GM18909 (cell line): ENCODE measurements at regions not wholly inside any gene's neighbourhood (a gene's known extent, or its start where the extent isn't known, plus 50 kb on each side); places are given as distances from the start of the nearest gene placed in this dataset.
A peak's percentile ranks its signal among the peaks of the same experiment; 100 is the strongest.

Experiments used
- ATAC-seq: cut with Tn5 transposase; IDR thresholded peaks from one replicate; pipeline ENCODE4 v1.9.1; 2021; ENCODE audit warnings: mild to moderate bottlenecking; ENCODE audit not compliant: unreplicated experiment, poor library complexity

DNA sequence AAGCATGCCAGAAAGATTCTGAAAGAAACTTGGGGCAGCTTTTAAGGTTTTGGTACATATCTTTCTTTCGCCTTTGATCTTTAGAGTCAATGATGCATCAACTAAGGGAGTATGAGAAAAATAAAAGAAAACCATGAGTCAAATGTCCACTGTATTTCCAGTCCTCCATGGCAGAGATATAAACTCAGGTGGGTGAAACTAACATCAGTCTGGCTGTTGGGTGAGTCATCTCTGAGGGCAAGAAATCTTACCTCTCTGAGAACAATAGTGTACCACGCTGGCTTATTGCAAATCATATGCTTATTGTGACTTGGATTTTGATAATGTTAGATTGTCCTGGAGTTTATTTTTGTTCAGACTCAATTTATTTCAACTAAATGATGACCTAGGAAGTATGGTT is 521.0 kb downstream of the PLCL1 start:
- ATAC-seq = no peak

DNA sequence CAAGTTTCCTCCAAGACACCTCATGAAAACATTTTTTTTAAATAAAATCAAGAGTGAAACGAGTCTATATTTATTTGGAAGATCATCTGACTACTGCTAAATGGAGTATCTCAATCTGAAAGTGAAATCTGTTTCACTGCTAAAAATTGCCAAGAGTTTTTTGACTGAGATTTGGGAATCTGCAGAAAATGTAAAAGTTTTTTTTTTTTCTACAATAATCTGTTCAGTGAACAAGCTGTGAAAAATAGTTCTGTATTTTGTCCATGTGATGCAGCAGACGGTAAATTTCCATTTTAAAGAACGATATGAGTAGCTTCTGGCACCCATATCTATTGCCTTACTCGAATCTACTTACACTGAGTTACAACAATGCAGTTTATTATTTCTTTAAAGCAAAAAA is 519.7 kb downstream of the PLCL1 start:
- no peak for ATAC-seq

DNA sequence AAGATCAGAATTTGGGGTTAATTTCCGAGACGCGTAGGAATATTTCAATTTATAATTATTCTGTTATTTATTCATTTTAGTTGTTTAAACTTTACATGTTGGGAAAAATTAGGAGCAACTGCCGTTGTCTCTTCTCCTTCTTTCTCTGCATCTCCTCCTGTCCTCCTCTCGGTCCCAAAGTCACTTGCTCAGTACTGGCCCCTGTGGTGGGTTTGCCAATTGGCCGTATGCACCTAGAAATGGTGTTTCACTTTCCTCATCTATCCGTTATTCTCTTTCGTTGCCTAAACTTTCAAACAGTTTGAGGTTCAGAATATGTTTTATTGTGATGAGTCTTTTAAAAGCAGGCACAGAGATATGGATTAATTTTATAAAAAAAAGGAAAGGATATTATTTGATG is 517.9 kb downstream of the PLCL1 start:
- no peak for ATAC-seq

DNA sequence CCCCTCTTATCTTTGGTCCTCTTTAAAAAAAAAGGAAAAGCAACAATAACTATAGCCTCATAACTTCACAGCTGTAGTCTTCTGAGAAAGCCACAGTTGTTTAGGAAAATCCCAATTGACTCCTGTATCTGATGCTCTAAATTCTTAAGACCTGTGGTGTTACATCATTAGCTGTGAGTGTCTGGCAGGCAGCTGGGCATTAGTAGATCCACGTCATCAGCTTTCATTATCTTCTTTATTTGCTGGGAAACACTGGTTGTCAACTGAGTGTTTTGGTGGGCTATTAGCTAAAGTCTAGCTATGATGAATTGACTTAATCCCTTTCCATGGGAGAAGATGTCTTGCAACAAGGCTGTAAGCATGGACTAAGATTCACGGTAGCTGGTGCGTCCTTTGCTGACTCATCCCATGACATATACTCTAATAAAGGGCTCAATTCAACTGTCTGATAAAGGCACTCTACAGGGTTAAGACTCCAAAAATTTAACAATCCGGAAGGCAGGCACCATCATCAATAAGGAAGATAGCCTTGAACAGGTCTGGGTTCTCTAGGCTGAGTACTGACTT is 517.2 kb downstream of the PLCL1 start:
- no peak for ATAC-seq

DNA sequence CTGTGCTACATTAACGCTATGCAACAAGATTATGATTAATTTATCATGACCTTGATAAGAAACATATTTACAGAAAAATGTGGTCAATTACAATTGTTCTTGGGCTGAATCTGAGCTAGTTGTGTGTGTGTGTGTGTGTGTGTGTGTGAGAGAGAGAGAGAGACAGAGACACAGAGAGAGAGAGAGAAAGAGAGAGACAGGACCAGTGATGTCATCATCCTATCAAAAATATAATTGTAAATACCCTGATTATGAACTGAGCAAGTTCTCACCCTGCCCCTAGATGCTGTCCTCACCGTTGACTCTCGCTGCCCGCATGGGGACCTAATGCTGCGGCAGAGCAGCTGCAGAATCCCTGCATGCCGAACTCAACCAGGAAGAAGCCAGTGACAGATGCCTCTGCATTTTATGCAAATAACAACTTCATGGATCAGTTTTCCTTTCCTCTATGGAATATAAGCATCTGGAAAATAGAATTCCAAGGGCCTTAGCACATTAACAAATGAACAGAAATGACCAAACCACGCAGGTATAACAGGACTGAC is 512.5 kb downstream of the PLCL1 start:
- ATAC-seq = no peak

DNA sequence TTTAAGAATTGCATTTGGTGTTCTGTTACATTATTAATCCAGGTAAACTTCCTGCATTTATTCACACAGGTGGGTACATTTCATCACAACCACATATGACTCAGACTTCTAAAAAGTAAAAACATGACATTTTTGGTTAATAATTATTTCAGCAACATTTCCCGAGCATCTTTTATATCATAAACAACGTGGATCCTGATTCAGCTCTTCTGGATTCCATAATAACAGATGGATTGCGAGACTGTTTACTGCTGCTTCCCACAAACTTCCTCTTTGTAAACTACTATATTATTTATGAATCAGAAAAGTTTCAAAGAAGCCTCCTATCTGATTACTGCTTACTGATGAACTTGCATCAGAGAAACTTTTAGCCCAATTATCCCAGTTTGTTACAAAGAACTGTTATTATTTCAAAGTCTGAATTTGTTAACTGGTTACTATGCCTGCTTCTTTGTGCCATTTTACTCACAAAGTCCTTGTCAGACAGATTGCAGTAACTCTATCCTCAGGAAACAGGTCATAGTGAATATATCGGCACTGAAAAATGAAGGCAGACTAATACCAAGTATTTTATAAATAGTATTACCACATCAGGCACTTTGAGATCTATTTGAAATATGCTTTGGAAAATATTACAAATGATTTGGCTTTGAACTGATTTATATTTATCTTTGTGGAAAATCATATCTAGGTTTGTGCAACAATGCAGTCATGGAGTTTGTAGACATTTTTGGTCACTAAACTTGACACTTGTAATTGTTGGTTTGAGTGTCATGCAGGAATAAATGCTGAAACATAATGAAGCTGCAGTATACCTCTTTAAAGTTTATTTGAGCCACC is 511.6 kb downstream of the PLCL1 start:
- no peak for ATAC-seq

DNA sequence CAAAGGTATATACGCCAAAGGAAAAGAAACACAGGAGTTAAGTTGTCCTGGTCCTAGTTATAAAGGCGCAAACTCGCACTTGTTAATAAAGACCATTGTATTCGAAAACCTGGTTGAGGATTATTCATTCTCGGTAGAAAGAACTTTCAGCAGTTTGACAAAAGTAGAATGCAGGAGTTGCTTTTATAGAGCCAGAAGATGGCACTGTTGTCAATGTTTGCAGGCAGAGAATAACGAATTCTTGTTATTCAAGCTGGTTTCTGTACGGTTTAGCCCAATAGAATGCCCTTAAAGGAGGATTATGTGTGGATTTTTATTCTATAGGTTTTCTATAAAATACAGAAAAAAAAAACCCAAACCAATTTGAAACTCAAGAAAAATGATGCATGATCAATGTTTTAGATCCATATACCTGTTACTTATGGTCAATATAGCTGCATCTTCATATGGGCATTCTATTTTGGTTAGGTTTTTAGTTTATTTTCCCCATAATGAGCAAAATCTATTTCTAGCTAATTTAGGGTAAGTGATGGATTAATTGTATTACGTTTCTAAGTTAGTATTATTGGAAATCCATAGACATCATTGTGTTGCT is 510.3 kb downstream of the PLCL1 start:
- peak; percentile 73 for ATAC-seq

DNA sequence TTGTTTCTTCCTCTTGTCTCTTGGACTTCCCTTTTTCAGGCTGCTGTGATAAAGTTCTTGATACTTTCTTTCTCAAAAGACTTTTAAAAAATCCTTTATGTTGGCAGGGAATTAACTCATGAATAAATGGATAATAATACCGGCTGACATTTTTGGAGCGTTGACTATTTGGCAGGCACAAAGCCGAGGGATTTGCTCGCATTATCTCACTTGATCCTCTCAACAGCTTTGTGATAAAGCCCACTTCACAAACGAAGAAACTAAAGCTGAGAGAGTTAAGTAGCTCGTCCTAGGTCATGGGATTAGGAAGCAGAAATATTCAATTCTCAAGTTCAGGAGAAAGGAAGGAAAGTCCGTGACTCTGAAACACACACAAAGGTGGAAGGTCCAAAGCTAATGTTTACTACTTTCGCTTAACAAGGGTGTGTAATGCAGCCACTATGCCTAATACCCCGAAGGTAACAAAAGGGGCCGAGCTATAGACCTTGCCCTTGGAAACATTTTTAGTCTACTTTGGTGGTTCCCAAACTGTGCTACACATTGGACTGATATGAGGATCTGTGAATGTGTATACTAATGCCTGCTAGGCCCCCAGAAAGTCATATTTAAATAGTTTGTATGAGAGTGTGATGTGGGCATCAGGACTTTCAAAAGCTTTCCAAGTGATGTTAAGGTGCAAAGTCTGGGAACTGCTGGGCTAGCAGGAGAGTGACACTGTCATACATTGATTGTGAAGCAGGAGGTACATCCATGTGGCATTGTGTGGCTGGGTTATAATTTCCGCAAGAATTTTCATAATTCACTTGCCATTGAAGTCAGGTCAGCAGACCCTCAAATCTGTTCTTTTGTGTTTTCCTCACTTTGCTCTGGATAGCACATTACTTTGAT is 508.4 kb downstream of the PLCL1 start:
- ATAC-seq = no peak

DNA sequence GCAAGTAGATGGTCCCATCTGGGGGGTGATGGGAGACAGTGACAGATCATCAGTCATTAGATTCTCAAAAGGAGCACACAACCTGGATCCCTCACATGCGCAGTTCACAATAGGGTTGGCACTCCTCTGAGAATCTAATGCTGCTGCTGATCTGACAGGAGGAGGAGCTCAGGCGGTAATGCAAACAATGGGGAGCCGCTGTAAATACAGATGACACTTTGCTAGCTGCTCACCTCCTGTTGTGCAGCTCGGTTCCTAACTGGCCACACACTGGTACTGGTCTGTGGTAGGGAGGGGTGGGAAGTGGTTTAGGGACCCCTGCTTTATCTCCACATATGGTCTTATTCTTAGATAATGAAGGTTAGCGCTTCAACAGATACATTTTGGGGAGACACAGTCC is 506.6 kb downstream of the PLCL1 start:
- ATAC-seq = no peak

DNA sequence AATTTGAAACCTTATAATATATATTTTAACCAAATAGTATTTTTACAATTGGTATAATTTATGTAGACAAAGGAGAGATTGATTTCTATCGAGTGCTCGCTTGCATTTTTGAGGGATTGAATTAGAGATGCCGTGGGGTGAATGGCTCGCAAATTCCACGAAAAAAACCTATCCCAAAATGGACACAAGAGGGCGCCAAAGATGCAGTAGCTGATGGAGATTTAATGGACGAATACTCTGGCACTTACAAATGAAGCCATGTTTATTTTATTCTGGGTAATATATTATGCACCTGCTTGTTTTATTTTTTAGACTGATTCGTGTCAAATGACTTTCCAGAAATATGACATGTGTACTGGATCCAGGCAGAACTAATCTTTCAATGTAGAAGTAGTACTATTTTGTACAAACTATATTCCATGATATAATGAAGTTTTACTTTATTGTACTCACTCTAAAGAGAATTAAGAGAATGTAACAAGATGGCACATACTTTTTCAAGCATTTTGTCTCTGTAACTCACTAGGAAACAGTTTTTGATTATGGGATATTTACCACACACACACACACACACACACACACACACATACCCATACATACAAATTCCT is 505.4 kb downstream of the PLCL1 start:
- peak; percentile 58 for ATAC-seq

DNA sequence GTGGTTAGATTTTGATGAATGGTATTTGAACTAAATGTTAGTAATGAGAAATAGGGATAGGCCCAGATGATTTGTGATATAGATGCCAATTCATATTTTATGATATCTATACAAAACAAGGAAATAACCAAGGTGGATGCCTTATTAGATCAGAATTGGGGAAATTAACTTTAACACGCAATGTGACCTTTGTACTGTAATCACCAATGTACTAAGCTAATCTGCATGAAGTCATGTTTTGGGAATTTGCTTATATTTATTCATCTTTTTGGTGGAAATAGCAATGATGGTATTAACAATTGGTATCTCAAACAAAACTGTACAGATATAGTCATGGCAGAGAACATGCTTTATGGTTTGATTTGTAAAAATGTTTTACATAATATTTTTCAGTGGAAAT is 504.7 kb downstream of the PLCL1 start:
- ATAC-seq = no peak

DNA sequence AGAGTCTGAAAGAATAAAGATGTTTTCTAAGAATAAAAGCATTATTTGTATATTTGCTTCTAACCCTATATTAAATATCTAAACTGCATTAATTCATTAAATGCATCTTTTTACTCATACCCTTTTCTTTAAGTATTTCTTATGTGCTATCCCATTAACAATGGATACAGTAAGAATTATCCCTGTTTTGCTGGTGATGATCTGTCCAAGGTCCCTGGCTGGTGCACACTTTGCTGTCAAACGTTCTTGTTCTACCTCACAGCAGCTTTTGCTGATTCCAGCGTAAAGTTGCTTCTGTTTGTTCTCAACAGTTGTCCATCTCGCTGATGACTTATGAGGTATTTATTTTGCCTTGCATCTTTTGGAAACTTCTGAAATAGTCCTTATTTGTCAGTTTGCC is 504.0 kb downstream of the PLCL1 start:
- ATAC-seq = no peak

DNA sequence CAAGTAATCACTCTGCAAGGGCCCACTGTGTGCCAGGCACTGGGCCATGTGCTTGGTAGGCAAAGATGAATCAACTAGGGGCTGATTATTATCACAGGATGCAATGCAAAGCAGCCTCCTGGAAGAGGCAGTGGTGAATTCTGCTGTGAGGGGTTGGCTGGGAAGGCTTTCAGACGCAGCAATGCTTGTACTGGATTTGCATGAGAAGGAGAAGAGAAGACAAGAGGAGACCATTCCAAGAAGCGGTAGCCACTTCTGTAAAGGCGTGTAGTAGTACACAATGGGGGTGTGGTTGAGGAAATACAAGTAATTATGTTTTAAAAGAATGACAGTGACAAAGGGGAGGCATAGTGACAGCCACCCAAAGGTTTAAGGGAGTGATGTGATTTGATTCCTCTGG is 502.7 kb downstream of the PLCL1 start:
- ATAC-seq = no peak

DNA sequence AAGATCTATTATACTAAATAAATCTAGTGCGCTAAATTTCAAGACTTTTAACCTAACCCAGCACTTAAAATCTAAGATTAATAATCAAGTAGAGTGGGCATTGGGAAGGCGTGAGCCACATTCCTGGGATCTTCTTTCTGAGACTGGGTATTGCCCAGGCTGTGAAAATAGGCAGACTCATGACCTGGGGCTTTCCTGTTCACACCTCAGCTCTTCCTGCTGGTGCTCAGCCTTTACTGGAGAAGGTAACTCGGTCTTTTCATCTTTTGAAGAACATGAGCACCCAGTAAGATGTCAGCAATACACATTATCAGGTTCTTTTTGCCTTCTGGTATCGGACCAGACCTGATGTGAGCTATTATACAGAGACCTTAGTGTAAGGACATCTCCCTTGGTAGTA is 500.5 kb downstream of the PLCL1 start:
- ATAC-seq = no peak

DNA sequence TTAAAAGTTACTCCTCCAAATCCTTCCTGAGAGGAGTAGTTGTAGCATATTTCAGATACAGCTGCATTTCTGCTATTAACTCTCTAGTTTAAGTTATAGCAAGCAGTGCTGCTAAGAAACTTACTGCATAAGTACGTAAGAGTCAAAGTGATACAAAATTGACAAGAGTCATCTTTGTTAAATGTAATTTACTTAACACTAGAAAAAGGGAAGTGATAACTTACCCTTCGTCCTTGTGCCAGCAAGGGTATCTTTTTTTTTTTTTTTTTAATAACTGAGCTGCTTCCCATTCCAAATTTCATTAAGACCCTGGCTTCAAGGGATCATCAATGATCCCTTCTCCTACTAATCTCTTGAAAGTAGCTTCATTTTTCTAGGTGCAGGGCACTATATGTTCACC is 493.0 kb downstream of the PLCL1 start:
- peak; percentile 9 for ATAC-seq

DNA sequence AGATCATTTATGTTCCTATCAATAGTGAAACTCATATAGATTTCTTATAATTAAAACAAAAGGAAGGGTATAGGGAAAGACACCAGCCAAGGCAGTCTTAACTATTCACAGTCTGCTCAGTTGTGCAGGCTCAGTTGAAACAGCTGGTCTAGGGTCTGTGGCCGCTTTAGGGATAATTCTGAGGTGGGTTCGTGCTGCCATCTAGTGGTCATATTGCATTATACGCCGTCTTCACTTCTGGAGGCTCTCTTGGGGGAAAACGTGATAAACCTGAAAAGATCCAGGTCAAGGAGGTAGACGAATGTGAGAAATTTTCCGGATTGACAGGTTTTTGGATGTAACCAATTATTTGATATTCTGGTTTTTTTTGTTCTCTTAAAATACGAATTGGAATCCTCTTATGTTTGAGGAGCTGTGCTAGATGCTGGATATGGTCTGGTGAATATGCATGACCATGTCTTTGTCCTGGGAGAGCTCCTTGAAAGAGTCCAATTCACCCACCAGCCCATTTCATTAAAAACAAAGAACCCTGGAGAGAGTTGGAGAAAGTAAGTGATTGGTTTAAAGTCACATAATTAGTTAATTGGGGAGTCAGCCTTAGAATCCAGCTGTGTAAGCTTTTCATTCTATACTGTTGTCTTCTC is 492.4 kb downstream of the PLCL1 start:
- ATAC-seq = peak; percentile 93

DNA sequence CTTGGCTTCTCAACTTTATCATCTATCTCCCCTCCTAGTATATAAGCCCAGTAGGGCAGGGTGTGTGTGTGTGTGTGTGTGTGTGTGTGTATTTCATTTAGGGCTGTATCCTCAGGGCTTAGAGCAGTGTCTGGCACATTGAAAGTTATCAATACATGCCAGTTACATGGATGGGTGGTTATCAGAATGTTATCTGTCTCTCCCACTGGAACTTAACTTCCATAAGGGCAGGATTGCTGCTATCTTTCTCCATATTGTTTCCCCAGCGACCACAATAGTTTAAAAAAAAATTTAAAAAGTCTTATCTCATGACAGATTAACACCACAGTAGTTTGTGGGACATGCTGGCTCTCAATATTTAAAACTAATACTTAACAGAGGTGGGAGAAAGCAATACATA is 488.9 kb downstream of the PLCL1 start:
- no peak for ATAC-seq

DNA sequence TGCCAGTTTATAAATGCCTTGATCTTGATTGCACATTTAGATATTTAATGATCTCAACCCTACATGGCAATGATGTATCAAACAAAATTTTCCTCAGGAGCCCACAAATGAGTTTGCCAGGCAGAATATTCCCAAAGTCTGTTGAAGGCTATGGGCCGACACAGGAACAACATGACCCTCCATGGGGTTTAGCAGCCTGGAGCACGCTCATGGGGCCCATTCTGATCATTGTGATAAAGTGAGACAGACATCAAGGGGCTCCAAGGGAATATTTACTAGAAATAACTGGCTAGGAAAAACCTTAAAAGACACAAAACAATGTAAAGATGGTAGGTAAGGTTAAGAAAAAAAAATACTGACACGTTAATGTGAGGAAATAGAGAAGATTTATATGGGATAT is 485.4 kb downstream of the PLCL1 start:
- ATAC-seq = no peak

DNA sequence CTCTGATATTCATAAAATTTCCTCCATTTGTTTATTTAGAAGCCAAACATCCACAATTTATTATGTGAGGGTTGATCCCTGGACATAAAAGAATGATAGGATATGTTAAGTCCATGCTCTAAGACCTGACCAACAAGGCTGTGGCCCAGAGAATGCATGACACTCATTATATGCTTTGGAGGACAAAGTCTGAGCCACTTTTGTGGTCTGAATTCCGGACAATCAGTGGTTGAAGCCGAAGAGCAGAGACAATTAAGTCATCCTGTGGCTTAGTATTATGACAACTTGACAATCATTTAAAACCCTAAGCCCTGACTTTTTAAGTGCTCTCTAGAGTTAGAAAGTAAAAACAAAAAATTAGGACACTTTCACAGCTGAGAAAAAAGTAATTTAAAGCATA is 483.3 kb downstream of the PLCL1 start:
- ATAC-seq = no peak

DNA sequence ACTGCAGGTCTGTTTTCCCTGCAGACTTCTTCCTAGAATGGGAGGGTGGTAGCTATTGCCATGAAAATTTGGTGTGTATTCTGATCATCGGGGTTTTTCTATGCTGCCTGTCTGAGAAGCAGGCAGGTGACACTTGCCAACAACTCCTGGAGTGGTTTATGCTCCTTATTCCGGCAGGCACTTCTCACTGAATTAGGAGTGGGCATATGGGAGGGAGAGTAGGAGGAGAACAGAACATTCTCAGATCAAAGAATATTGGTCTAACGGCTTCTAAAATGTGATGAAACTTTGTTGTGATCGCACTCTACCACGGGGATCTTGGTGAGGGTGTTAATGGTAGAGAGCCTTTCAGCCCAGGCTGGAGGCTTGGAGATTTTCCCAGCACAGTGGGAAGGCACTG is 480.8 kb downstream of the PLCL1 start:
- no peak for ATAC-seq
